Neuronal stem cell (in vitro differentiated cells): ENCODE measurements at regions not wholly inside any gene's neighbourhood (a gene's known extent, or its start where the extent isn't known, plus 50 kb on each side); places are given as distances from the start of the nearest gene placed in this dataset.

Experiments
- DNase-seq: peaks from one replicate; pipeline ENCODE4 v3.0.0-alpha.2; 2013; ENCODE audit warnings: low spot score
- H2AFZ ChIP-seq: one replicate; pipeline ENCODE4 v1.6.1; 2013; ENCODE audit warnings: mild to moderate bottlenecking, low read length, inconsistent platforms
- H2AK5ac ChIP-seq: 2 replicates; pipeline ENCODE4 v1.6.1; 2013; ENCODE audit warnings: low read depth, mild to moderate bottlenecking, inconsistent platforms, low read length, moderate library complexity, mixed read lengths
- H2BK120ac ChIP-seq: 2 replicates; pipeline ENCODE4 v1.6.1; 2013; ENCODE audit warnings: low read depth, mild to moderate bottlenecking, inconsistent platforms, low read length, moderate library complexity, mixed read lengths
- H2BK12ac ChIP-seq: one replicate; pipeline ENCODE4 v1.6.1; 2013; ENCODE audit warnings: low read length, inconsistent platforms
- H2BK15ac ChIP-seq: 2 replicates; pipeline ENCODE4 v1.6.1; 2013; ENCODE audit warnings: mild to moderate bottlenecking, low read length, inconsistent platforms, mixed read lengths
- H2BK5ac ChIP-seq: one replicate; pipeline ENCODE4 v1.6.1; 2013; ENCODE audit warnings: inconsistent platforms, mild to moderate bottlenecking, low read length, moderate library complexity
- H3K14ac ChIP-seq: one replicate; pipeline ENCODE4 v1.6.1; 2013; ENCODE audit warnings: low read length, inconsistent platforms
- H3K18ac ChIP-seq: 2 replicates; pipeline ENCODE4 v1.6.1; 2013; ENCODE audit warnings: low read length, inconsistent platforms
- H3K23ac ChIP-seq: 2 replicates; pipeline ENCODE4 v1.6.1; 2013; ENCODE audit warnings: low read depth, mild to moderate bottlenecking, mixed read lengths, low read length, inconsistent platforms; ENCODE audit not compliant: poor library complexity
- H3K27ac ChIP-seq: replicated peaks from 3 replicates; pipeline ENCODE4 v1.5.1; 2013; ENCODE audit warnings: low read length, inconsistent platforms
- H3K27me3 ChIP-seq, 3 experiments: 2 replicates each; pipeline ENCODE4 v1.6.1; 2013; ENCODE audit warnings: low read length in 3 of 3, mild to moderate bottlenecking in 2 of 3, inconsistent platforms in 1 of 3, low read depth in 1 of 3, mixed read lengths in 1 of 3, moderate library complexity in 1 of 3; ENCODE audit not compliant: control insufficient read depth in 3 of 3, insufficient read depth in 3 of 3
- H3K36me3 ChIP-seq, 2 donors: replicated peaks in 1 of 2; 2 replicates each; pipeline ENCODE4 v1.6.1; 2013; ENCODE audit warnings: low read length in 2 of 2; ENCODE audit not compliant: control insufficient read depth in 2 of 2, insufficient read depth in 2 of 2
- H3K4ac ChIP-seq: 2 replicates; pipeline ENCODE4 v1.6.1; 2013; ENCODE audit warnings: inconsistent platforms, mild to moderate bottlenecking, low read length, moderate library complexity
- H3K4me1 ChIP-seq, 2 donors: 1 replicate in 1 of 2; 2 replicates in 1 of 2; pipeline ENCODE4 v1.6.1; 2013; ENCODE audit warnings: low read length in 2 of 2, low read depth in 1 of 2; ENCODE audit not compliant: control insufficient read depth in 2 of 2, insufficient read depth in 1 of 2
- H3K4me2 ChIP-seq: one replicate; pipeline ENCODE4 v1.6.1; 2013; ENCODE audit warnings: mild to moderate bottlenecking, low read length, inconsistent platforms; ENCODE audit not compliant: insufficient read depth, poor library complexity, severe bottlenecking
- H3K4me3 ChIP-seq, 2 donors: 2 replicates each; pipeline ENCODE4 v1.5.1; 2013; ENCODE audit warnings: low read length in 2 of 2, mild to moderate bottlenecking in 2 of 2, inconsistent platforms in 1 of 2, moderate library complexity in 1 of 2
- H3K79me1 ChIP-seq: one replicate; pipeline ENCODE4 v1.6.1; 2013; ENCODE audit warnings: low read depth, mild to moderate bottlenecking, inconsistent platforms, low read length, moderate library complexity
- H3K9ac ChIP-seq: one replicate; pipeline ENCODE4 v1.6.1; 2013; ENCODE audit warnings: mild to moderate bottlenecking, low read depth, low read length, inconsistent platforms; ENCODE audit not compliant: poor library complexity
- H3K9me3 ChIP-seq, 2 donors: replicated peaks in 1 of 2; 2 replicates each; pipeline versions ENCODE3 to v1.6.1; 2013; ENCODE audit warnings: low read length in 2 of 2, mild to moderate bottlenecking in 2 of 2, inconsistent platforms in 1 of 2, low read depth in 1 of 2, mixed read lengths in 1 of 2, moderate library complexity in 1 of 2; ENCODE audit not compliant: control insufficient read depth in 2 of 2, insufficient read depth in 1 of 2
- H4K8ac ChIP-seq: one replicate; pipeline ENCODE4 v1.6.1; 2013; ENCODE audit warnings: low read depth, mild to moderate bottlenecking, inconsistent platforms, low read length, moderate library complexity
- H4K91ac ChIP-seq: one replicate; pipeline ENCODE4 v1.6.1; 2013; ENCODE audit warnings: low read length, low read depth, mild to moderate bottlenecking, inconsistent platforms; ENCODE audit not compliant: poor library complexity
- WGBS, 2 donors: extraction: QIAGEN DNeasy Blood & Tissue Kit; methylation state at CpG; one replicate each; pipeline ENCODE4 v1.1.7; 2013; ENCODE audit warnings: missing lambda C conversion rate in 2 of 2, mixed read lengths in 1 of 2; ENCODE audit not compliant: insufficient read length in 2 of 2, insufficient replicate concordance in 1 of 2; ENCODE audit errors: extremely low coverage in 2 of 2; 5-methylcytosine and 5-hydroxymethylcytosine counted together

DNA sequence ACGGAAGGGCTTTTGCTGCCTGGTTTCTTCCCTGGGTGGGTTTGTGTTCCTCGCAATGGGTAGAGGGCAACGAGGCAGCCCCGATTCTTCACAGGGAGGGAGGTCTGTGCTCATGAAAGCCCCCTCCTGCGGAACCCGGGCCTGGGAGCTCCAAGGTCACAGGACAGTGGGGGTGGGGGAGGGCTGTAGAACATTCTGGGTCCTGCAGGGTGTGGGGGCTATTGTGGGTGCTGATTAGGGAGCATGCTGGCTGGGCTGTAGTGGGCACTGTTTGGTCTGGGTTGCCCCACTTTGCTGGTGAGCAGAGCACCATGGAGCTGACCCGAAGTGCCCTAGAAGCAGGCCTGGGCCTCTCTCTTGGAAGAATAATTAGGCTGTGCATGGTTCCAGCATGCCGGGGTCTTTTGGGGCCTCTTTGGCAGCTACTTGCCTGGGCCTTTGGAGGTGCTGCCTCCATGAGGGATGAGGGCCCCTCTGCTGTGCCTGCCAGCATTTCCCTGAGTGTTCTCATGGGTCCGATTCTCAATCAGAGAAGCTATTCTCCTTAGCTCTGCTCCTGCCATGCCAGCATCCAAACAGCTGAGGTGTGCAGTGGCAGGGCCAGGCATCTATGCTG, 232.2 kb upstream of the HS6ST1 start:
- H3K4me1 ChIP-seq: peaks cover 14 to 42% of the 10 kb centered on the region in 2 donors
- peak overlapping the region; percentile 24 for H2AK5ac ChIP-seq
- WGBS, 2 donors: no CpG with 5 or more reads among the region's 9 CpGs
- H3K23ac ChIP-seq: no peak overlapping the region
- peak overlapping the region; percentile 28 for H2BK12ac ChIP-seq
- peak overlapping the region; percentile 42 for H3K14ac ChIP-seq
- H2BK120ac ChIP-seq: peak overlapping the region; percentile 56
- H3K27ac ChIP-seq: no peak overlapping the region
- no peak overlapping the region for H2AFZ ChIP-seq
- no peak for DNase-seq
- peak overlapping the region; percentile 54 for H3K18ac ChIP-seq
- no peak overlapping the region for H4K91ac ChIP-seq
- no peaks in the 10 kb centered on the region for H3K36me3 ChIP-seq
- peaks cover 0 to 4% of the 10 kb centered on the region in 2 donors for H3K9me3 ChIP-seq
- H4K8ac ChIP-seq: no peak overlapping the region
- no peaks in the 10 kb centered on the region for H3K79me1 ChIP-seq
- H2BK5ac ChIP-seq: no peak overlapping the region
- H2BK15ac ChIP-seq: no peak overlapping the region
- peaks cover 0 to 2% (median 0%) of the 10 kb centered on the region in 3 experiments for H3K27me3 ChIP-seq
- H3K9ac ChIP-seq: peak overlapping the region; percentile 5
- no peak overlapping the region for H3K4ac ChIP-seq
- no peak overlapping the region for H3K4me3 ChIP-seq
- no peak overlapping the region for H3K4me2 ChIP-seq

DNA sequence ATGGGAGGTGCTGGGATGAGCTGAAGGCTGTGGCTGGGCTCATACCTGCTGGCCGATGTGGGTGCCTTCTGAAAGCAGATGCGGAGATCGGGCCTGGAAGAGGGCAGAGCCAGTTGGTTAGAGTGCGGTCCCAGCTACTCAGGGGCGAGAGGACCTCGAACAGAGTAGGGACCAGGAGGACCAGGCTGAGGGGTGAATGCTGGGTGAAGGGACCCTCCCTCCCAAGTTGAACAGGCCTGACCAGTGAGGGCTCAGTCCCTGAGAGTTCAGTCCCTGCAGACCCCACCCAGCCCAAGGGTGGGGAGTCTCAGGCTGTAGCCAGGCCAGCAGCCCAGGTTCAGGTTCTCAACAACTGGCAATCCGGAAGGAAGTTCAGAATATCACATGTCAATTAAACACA, 232.8 kb upstream of the HS6ST1 start:
- H3K9ac ChIP-seq: no peak overlapping the region
- no peak for DNase-seq
- H2AK5ac ChIP-seq: no peak overlapping the region
- H2BK5ac ChIP-seq: no peak overlapping the region
- H2BK15ac ChIP-seq: peak overlapping the region; percentile 64
- WGBS, 2 donors: no CpG with 5 or more reads among the region's 7 CpGs
- no peak overlapping the region for H4K91ac ChIP-seq
- no peak overlapping the region for H3K4ac ChIP-seq
- peaks cover 0 to 2% (median 0%) of the 10 kb centered on the region in 3 experiments for H3K27me3 ChIP-seq
- peaks cover 0 to 4% of the 10 kb centered on the region in 2 donors for H3K9me3 ChIP-seq
- peak overlapping the region; percentile 56 for H2BK120ac ChIP-seq
- H3K36me3 ChIP-seq: no peaks in the 10 kb centered on the region
- no peak overlapping the region for H3K4me3 ChIP-seq
- H3K23ac ChIP-seq: no peak overlapping the region
- H3K79me1 ChIP-seq: no peaks in the 10 kb centered on the region
- peak overlapping the region; percentile 42 for H3K14ac ChIP-seq
- peak overlapping the region; percentile 24 for H3K18ac ChIP-seq
- H3K4me1 ChIP-seq: peaks cover 14 to 44% of the 10 kb centered on the region in 2 donors
- H2BK12ac ChIP-seq: peak overlapping the region; percentile 28
- no peak overlapping the region for H3K4me2 ChIP-seq
- no peak overlapping the region for H3K27ac ChIP-seq
- no peak overlapping the region for H4K8ac ChIP-seq
- no peak overlapping the region for H2AFZ ChIP-seq

DNA sequence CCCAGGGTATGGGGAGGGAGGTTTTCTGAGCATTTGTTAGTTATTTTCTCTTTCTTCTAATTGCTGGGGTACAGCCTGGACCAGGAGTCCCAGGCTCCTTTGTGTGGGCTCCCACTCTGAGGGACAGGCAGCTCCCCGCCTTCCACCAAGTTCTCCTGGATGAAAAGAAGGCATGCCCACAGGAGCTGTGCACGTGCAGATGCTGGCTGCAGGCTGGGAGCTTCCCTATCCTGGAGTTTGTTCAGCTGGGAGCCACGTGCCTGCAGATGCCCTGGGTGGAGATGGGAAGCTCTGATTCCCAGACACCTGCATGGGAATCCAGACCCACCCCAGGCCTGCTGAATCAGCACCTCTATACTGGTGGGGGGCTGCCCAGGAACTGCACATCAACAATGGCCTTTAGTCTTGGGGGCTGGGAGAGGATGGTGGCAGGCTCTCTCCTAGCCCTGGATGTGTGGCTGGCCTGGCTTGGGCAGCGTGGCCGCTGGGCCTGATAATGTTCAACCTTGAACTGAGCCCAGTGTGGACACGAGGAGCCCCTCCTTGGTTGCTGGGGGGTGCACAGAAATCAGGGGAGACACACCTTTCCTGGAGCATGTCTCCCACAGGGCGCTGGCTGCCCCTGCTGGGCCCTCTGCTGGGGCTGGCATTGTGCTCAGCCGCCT, 233.6 kb upstream of the HS6ST1 start:
- no peak overlapping the region for H4K91ac ChIP-seq
- no peak overlapping the region for H3K4me3 ChIP-seq
- H3K4me1 ChIP-seq: peaks cover 14 to 44% of the 10 kb centered on the region in 2 donors
- H3K23ac ChIP-seq: no peak overlapping the region
- no peak overlapping the region for H2AFZ ChIP-seq
- no peak overlapping the region for H2BK5ac ChIP-seq
- no peak overlapping the region for H3K4ac ChIP-seq
- WGBS, 2 donors: no CpG with 5 or more reads among the region's 8 CpGs
- no peak overlapping the region for H2BK12ac ChIP-seq
- no peak overlapping the region for H3K27ac ChIP-seq
- H3K79me1 ChIP-seq: no peaks in the 10 kb centered on the region
- H3K9me3 ChIP-seq: peaks cover 0 to 4% of the 10 kb centered on the region in 2 donors
- no peak overlapping the region for H3K4me2 ChIP-seq
- no peak overlapping the region for H4K8ac ChIP-seq
- no peak overlapping the region for H2AK5ac ChIP-seq
- H2BK120ac ChIP-seq: no peak overlapping the region
- peak overlapping the region; percentile 61 for H3K18ac ChIP-seq
- DNase-seq: no peak
- peak overlapping the region; percentile 36 for H3K9ac ChIP-seq
- H3K36me3 ChIP-seq: no peaks in the 10 kb centered on the region
- peaks cover 0 to 2% (median 0%) of the 10 kb centered on the region in 3 experiments for H3K27me3 ChIP-seq
- H3K14ac ChIP-seq: no peak overlapping the region
- no peak overlapping the region for H2BK15ac ChIP-seq

DNA sequence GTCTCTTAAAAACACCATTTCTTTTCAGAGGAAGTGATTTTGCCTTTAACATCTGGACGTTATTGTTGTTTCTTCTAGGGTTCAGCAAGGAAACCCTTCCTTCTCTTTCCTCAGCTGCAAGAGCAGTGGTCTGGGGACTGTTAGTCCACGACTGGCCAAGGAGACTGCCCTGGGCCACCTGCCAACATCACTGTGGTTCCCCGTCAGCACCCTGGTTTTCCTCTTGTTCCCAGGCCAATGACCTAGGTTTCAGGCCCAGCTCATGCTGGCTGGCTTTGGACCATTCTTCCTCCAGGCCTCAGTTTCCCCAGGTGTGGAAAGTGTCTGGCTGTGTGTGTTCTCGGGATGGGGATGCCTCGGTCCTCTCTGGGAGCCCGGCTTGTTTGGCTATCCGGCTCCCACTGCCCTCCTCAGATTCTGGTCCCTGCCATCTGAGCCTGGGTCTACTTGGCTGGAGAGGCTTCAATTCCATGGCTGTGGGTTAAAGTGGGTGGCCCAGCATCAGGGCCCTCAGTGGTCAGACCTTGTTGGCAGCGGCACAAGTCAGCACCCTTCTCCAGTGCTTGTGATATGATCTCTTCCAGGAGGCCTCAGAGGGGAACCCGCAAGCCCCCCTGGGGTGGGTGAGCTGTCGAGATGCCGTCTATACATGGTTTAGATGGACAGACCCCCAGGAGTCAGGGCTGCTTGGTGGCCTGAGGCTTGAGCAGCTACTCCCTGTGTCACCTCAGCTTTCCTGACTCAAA, 234.3 kb upstream of the HS6ST1 start:
- Histone ChIP-seq H3K4ac (no peak overlapping the region), H2BK120ac (no peak overlapping the region), H3K9me3 (peaks cover 0 to 4% of the 10 kb centered on the region in 2 donors), H3K36me3 (no peaks in the 10 kb centered on the region), H3K27me3 (peaks cover 0 to 2% (median 0%) of the 10 kb centered on the region in 3 experiments), H3K9ac (no peak overlapping the region), H3K4me1 (peaks cover 9 to 38% of the 10 kb centered on the region in 2 donors), H4K91ac (no peak overlapping the region), H3K79me1 (no peaks in the 10 kb centered on the region), H3K23ac (no peak overlapping the region), H2BK15ac (no peak overlapping the region), H3K14ac (no peak overlapping the region), H2AFZ (no peak overlapping the region), H4K8ac (no peak overlapping the region), H3K4me2 (no peak overlapping the region), H2BK5ac (no peak overlapping the region), H3K4me3 (no peak overlapping the region), H3K27ac (no peak overlapping the region), H3K18ac (peak overlapping the region; percentile 7), H2BK12ac (no peak overlapping the region), H2AK5ac (no peak overlapping the region)
- no peak for DNase-seq
- no CpG with 5 or more reads among the region's 11 CpGs for WGBS, 2 donors
